ENCODE measurements at regions not wholly inside any gene's neighbourhood (a gene's known extent, or its start where the extent isn't known, plus 50 kb on each side); places are given as distances from the start of the nearest gene placed in this dataset.

- no peak for TF ChIP-seq CTCF (conservative IDR thresholded peaks at IDR 0.05; ENCODE audit: low read depth, low read length)
- no peak for TF ChIP-seq EZH2 (IDR thresholded peaks at IDR 0.05; ENCODE audit: borderline replicate concordance, low read depth, low read length, poor library complexity, severe bottlenecking)
These were observed 117.9 kb upstream of the HS3ST1 start for GRCh38 chr4:11546391-11547175.

All from A673 (cell line).